Cardiac fibroblast (primary cell): ENCODE measurements at regions not wholly inside any gene's neighbourhood (a gene's known extent, or its start where the extent isn't known, plus 50 kb on each side); places are given as distances from the start of the nearest gene placed in this dataset.
"Not testable (repeated sequence)": the region's sequence is repeated elsewhere in the genome, so short reads cannot be mapped to it uniquely, and the experiment has no call there.

Source experiments
- DNase-seq, 2 donors: peaks; one replicate each; pipeline versions ENCODE4 v3.0.0 to v3.0.0-alpha.2; 2010; ENCODE audit warnings: low read depth in 2 of 2
- H3K4me3 ChIP-seq, 2 donors: replicated peaks in 1 of 2; 1 replicate in 1 of 2; 2 replicates in 1 of 2; pipeline ENCODE4 v1.5.1; 2011; ENCODE audit warnings: low read depth in 2 of 2, low read length in 2 of 2, mild to moderate bottlenecking in 2 of 2, moderate library complexity in 1 of 2
- CTCF ChIP-seq: IDR thresholded peaks from one replicate; pipeline ENCODE4 v1.5.1; 2011; ENCODE audit warnings: low read depth, mild to moderate bottlenecking, low read length, inconsistent platforms

GRCh38 chr1:83129107-83129506 is 869.8 kb downstream of the TTLL7 start:
- TF ChIP-seq CTCF, result no peak

GRCh38 chr1:83125456-83125855 is 873.5 kb downstream of the TTLL7 start:
- no peak for DNase-seq
- no peak for TF ChIP-seq CTCF
- no peak overlapping the region for H3K4me3 ChIP-seq

More at GRCh38 chr1:83129107-83129506, 869.8 kb downstream of the TTLL7 start:
- DNase-seq, result no peak
- H3K4me3 ChIP-seq, result no peak overlapping the region

GRCh38 chr1:83123019-83123418 is 875.9 kb downstream of the TTLL7 start:
- TF ChIP-seq CTCF, result no peak
- H3K4me3 ChIP-seq, result no peak overlapping the region
- DNase-seq, result no peak

GRCh38 chr1:83118472-83118871 is 880.5 kb downstream of the TTLL7 start:
- no peak for DNase-seq
- no peak for TF ChIP-seq CTCF
- H3K4me3 ChIP-seq, result no peak overlapping the region

GRCh38 chr1:83117030-83117429 is 881.9 kb downstream of the TTLL7 start:
- not testable (repeated sequence) for DNase-seq, H3K4me3 ChIP-seq

GRCh38 chr1:83115785-83116184 is 883.1 kb downstream of the TTLL7 start:
- TF ChIP-seq CTCF, result no peak
- no peak overlapping the region for H3K4me3 ChIP-seq
- DNase-seq, result no peak

GRCh38 chr1:83114136-83114834 is 884.6 kb downstream of the TTLL7 start:
- TF ChIP-seq CTCF, result no peak
- DNase-seq, result no peak

More at GRCh38 chr1:83114136-83114834, 884.6 kb downstream of the TTLL7 start:
- H3K4me3 ChIP-seq, result no peak overlapping the region
